Karpas-422 (cell line): ENCODE measurements at regions not wholly inside any gene's neighbourhood (a gene's known extent, or its start where the extent isn't known, plus 50 kb on each side); places are given as distances from the start of the nearest gene placed in this dataset.

ENCODE experiments used
- DNase-seq: peaks from one replicate; pipeline ENCODE4 v3.0.0-alpha.2; 2015
- H2AFZ ChIP-seq: fragments of 200-600 bp; sonication (generic); 2 replicates; pipeline ENCODE4 v1.6.1; 2014; ENCODE audit warnings: antibody characterized with exemption, low read length, mixed read lengths
- H3K27ac ChIP-seq: fragments of 200-600 bp; sonication (generic); 2 replicates; pipeline ENCODE4 v1.5.1; 2014; ENCODE audit warnings: mild to moderate bottlenecking, low read length, moderate library complexity
- H3K27me3 ChIP-seq: fragments of 200-600 bp; sonication (generic); 2 replicates; pipeline ENCODE4 v1.6.1; 2014; ENCODE audit warnings: low read length, mixed read lengths
- H3K36me3 ChIP-seq: fragments of 200-600 bp; sonication (generic); 2 replicates; pipeline ENCODE4 v1.6.1; 2014; ENCODE audit warnings: low read length, mixed read lengths; ENCODE audit not compliant: insufficient read depth
- H3K4me1 ChIP-seq: fragments of 200-600 bp; sonication (generic); 2 replicates; pipeline ENCODE4 v1.6.1; 2014; ENCODE audit warnings: mild to moderate bottlenecking, low read length, mixed read lengths
- H3K4me2 ChIP-seq: fragments of 200-600 bp; sonication (generic); 2 replicates; pipeline ENCODE4 v1.6.1; 2014; ENCODE audit warnings: low read length, low read depth, mild to moderate bottlenecking; ENCODE audit not compliant: poor library complexity, severe bottlenecking
- H3K4me3 ChIP-seq: fragments of 200-600 bp; sonication (generic); 2 replicates; pipeline ENCODE4 v1.5.1; 2014; ENCODE audit warnings: mild to moderate bottlenecking, antibody characterized with exemption, low read length, mixed read lengths
- H3K79me2 ChIP-seq: fragments of 200-600 bp; sonication (generic); 2 replicates; pipeline ENCODE4 v1.6.1; 2014; ENCODE audit warnings: mild to moderate bottlenecking, low read length, mixed read lengths
- H3K9ac ChIP-seq: fragments of 200-600 bp; sonication (generic); 2 replicates; pipeline ENCODE4 v1.6.0; 2014; ENCODE audit warnings: low read length
- H3K9me2 ChIP-seq: fragments of 200-600 bp; sonication (generic), shearing (Covaris generic); replicated peaks from 2 replicates; pipeline ENCODE4 v1.6.0; 2014; ENCODE audit warnings: mild to moderate bottlenecking, low read length, moderate library complexity; ENCODE audit not compliant: insufficient read depth
- H3K9me3 ChIP-seq: fragments of 300-700, 200-600 bp; sonication (generic); 2 replicates; pipeline ENCODE4 v1.6.1; 2014; ENCODE audit warnings: low read length, mixed read lengths
- H4K20me1 ChIP-seq: fragments of 200-600 bp; sonication (generic); 2 replicates; pipeline ENCODE4 v1.6.1; 2014; ENCODE audit warnings: mild to moderate bottlenecking, antibody characterized with exemption, low read length, low read depth; ENCODE audit not compliant: insufficient read depth

GRCh38 chr4:135552131-135552530, 1350.5 kb upstream of the PABPC4L start:
- Histone ChIP-seq H3K27me3 (no peaks in the 10 kb centered on the region), H3K4me3 (no peak overlapping the region), H4K20me1 (no peaks in the 10 kb centered on the region), H3K27ac (no peak overlapping the region), H3K79me2 (no peaks in the 10 kb centered on the region), H3K36me3 (no peaks in the 10 kb centered on the region), H2AFZ (no peak overlapping the region), H3K9me2 (no peaks in the 10 kb centered on the region), H3K4me1 (no peaks in the 10 kb centered on the region), H3K9ac (no peak overlapping the region), H3K4me2 (no peak overlapping the region), H3K9me3 (peaks cover 17% of the 10 kb centered on the region; the same call in 1 of the 2 replicates)
- peak; percentile 2 for DNase-seq

GRCh38 chr4:135548711-135549110, 1347.1 kb upstream of the PABPC4L start:
- Histone ChIP-seq H3K4me3 (no peak overlapping the region), H3K4me2 (no peak overlapping the region), H2AFZ (no peak overlapping the region), H3K36me3 (no peaks in the 10 kb centered on the region), H4K20me1 (no peaks in the 10 kb centered on the region), H3K9ac (no peak overlapping the region), H3K79me2 (no peaks in the 10 kb centered on the region), H3K9me2 (no peaks in the 10 kb centered on the region), H3K27me3 (no peaks in the 10 kb centered on the region), H3K27ac (no peak overlapping the region), H3K4me1 (no peaks in the 10 kb centered on the region), H3K9me3 (peaks cover 14% of the 10 kb centered on the region)
- DNase-seq: peak; percentile 21

DNA sequence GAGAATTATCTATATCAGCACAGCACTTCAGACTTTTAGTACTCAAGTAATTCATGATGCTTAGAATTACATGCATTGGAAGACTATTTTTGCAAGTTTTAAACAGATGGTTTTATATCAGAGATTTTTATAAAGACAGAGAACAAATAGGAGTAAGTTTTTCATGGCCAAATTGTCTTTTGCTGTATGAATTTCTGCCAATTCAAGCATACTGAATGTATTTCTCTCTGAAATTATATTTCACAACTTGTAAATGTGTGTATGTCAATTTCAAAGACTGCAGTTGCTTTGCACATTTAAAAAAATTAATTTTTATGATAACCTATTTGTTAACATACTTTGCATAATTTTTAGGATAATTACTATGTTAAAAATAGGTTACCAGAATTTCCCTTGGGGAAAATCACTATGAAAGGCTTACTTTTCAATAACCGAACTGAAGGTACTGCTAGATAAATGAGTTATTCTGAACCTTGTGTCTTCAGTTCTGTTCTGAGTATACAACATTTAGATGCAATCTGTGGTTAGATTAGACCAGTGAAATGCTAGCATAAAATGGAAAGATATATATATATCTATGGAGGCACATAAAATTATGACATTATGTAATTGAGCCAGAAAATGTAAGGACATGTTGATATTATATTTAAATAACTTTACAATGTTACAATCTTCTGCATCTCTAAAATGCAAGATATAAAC, 1344.2 kb upstream of the PABPC4L start:
- Histone ChIP-seq H3K9me3 (no peaks in the 10 kb centered on the region; the same call in none of the 2 replicates), H3K4me2 (no peak overlapping the region), H4K20me1 (no peaks in the 10 kb centered on the region), H2AFZ (no peak overlapping the region), H3K9ac (no peak overlapping the region), H3K79me2 (no peaks in the 10 kb centered on the region), H3K4me3 (no peak overlapping the region), H3K4me1 (no peaks in the 10 kb centered on the region), H3K27ac (no peak overlapping the region), H3K36me3 (no peaks in the 10 kb centered on the region), H3K27me3 (no peaks in the 10 kb centered on the region), H3K9me2 (no peaks in the 10 kb centered on the region)
- DNase-seq: peak; percentile 27

- Histone ChIP-seq H3K4me1 (no peaks in the 10 kb centered on the region), H3K9ac (no peak overlapping the region), H3K27me3 (no peaks in the 10 kb centered on the region), H2AFZ (no peak overlapping the region), H3K36me3 (no peaks in the 10 kb centered on the region), H3K4me2 (no peak overlapping the region), H3K4me3 (no peak overlapping the region), H3K27ac (no peak overlapping the region), H3K9me2 (no peaks in the 10 kb centered on the region), H3K79me2 (no peaks in the 10 kb centered on the region), H4K20me1 (no peaks in the 10 kb centered on the region), H3K9me3 (no peaks in the 10 kb centered on the region)
- no peak for DNase-seq
Measured at GRCh38 chr4:135538698-135539097, 1337.1 kb upstream of the PABPC4L start.

DNA sequence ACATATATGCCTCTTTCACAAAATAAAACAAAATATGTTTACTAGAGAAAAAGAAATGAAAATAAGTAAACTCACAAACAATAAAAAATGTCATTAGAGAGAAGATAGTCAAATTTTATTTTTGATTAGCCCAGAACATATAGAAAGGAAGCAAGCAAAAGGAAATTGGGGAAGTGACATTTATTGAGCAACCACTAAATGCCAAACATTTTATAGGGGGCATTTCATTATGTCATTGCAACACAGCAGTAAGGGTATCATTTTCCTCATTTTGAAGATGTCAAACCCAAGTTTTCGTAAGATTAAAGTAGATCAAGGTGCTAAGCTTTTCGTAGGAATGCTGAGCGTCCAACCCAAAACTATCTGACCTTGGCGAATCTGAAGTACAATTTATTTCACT, 1331.5 kb upstream of the PABPC4L start:
- Histone ChIP-seq H3K79me2 (no peaks in the 10 kb centered on the region), H3K36me3 (no peaks in the 10 kb centered on the region), H3K4me3 (no peak overlapping the region), H3K4me1 (no peaks in the 10 kb centered on the region), H3K9me3 (no peaks in the 10 kb centered on the region), H3K9ac (no peak overlapping the region), H3K27ac (no peak overlapping the region), H2AFZ (no peak overlapping the region), H3K9me2 (no peaks in the 10 kb centered on the region), H3K27me3 (no peaks in the 10 kb centered on the region), H4K20me1 (no peaks in the 10 kb centered on the region), H3K4me2 (no peak overlapping the region)
- DNase-seq: no peak

GRCh38 chr4:135532132-135532531, 1330.5 kb upstream of the PABPC4L start:
- Histone ChIP-seq H3K27ac (no peak overlapping the region), H3K9me2 (no peaks in the 10 kb centered on the region), H2AFZ (no peak overlapping the region), H3K9ac (no peak overlapping the region), H3K9me3 (no peaks in the 10 kb centered on the region), H3K79me2 (no peaks in the 10 kb centered on the region), H3K27me3 (no peaks in the 10 kb centered on the region), H4K20me1 (no peaks in the 10 kb centered on the region), H3K36me3 (no peaks in the 10 kb centered on the region), H3K4me3 (no peak overlapping the region), H3K4me2 (no peak overlapping the region), H3K4me1 (no peaks in the 10 kb centered on the region)
- DNase-seq: no peak

DNA sequence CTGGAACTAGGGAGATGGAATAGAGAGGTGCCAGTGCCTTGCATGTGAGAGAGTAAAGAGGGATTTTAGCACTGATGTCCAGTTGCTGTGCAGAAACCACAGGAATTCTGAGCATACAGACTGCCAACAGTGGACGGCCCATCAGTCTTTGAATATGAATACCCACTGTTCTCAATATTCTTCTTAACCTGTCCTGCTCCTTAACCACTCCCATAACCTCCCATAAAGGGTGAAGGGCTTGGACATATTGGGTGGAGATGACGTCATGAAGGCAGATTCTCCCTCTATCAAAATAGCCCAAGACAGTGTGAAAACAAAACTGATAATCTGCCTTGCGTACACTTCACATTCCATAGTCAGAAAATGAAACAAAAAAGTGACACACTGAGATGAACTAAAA, 1313.7 kb upstream of the PABPC4L start:
- H3K27ac ChIP-seq: no peak overlapping the region
- no peak for DNase-seq
- no peaks in the 10 kb centered on the region for H4K20me1 ChIP-seq
- H3K79me2 ChIP-seq: no peaks in the 10 kb centered on the region
- no peak overlapping the region for H3K4me2 ChIP-seq
- H3K4me3 ChIP-seq: 0 out of 2 replicates have a peak overlapping the region, but pooled peaks have one; percentile 4
- no peaks in the 10 kb centered on the region for H3K27me3 ChIP-seq
- no peaks in the 10 kb centered on the region for H3K4me1 ChIP-seq
- H3K9ac ChIP-seq: no peak overlapping the region
- no peaks in the 10 kb centered on the region for H3K36me3 ChIP-seq
- peaks cover 10% of the 10 kb centered on the region for H3K9me3 ChIP-seq
- no peaks in the 10 kb centered on the region for H3K9me2 ChIP-seq
- H2AFZ ChIP-seq: no peak overlapping the region

- no peak overlapping the region for H3K27ac ChIP-seq
- H3K27me3 ChIP-seq: no peaks in the 10 kb centered on the region
- H3K9ac ChIP-seq: no peak overlapping the region
- no peaks in the 10 kb centered on the region for H4K20me1 ChIP-seq
- H3K79me2 ChIP-seq: no peaks in the 10 kb centered on the region
- peaks cover 10% of the 10 kb centered on the region for H3K9me3 ChIP-seq
- no peak overlapping the region for H2AFZ ChIP-seq
- no peaks in the 10 kb centered on the region for H3K4me1 ChIP-seq
- no peak overlapping the region for H3K4me2 ChIP-seq
- H3K9me2 ChIP-seq: no peaks in the 10 kb centered on the region
- DNase-seq: no peak
- no peak overlapping the region for H3K4me3 ChIP-seq
- no peaks in the 10 kb centered on the region for H3K36me3 ChIP-seq
Measured at GRCh38 chr4:135510582-135510981, 1309.0 kb upstream of the PABPC4L start.
